ENCODE measurements at regions not wholly inside any gene's neighbourhood (a gene's known extent, or its start where the extent isn't known, plus 50 kb on each side); places are given as distances from the start of the nearest gene placed in this dataset.

DNA sequence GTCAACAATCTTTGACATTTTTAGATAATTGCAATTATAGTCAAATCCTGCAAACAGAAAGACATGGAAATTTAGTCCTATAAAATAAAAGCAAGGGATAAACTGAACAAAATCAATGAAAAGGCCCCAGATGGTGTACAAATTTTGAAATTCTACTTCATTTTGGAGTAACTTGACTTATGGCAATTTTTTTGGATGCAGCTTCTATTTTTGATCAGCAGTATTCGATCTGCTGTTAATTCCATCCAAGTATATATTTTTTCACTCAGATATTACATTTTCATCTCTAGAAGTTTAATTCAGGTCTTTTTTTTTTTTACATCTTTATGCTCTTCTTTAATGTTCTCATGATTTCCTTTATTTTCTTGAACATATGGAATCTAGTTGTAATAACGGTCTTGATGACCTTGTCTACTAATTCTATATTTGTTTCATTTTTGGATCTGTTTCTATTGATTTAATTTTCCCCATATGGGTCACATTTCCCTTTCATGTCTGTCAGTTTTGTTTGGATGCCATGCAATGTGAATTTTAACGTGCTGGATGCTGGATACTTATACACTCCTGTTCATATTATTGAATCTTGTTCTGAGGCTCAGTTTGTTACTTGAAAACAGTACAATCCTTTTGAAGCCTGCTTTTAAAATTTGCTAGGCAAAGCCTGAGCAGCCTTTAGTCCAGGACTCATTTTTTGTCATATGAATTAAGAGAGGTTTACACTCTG lies 164.3 kb upstream of the FAM3C start:
- ATAC-seq, result no peak
- intact Hi-C loops (cut with micrococcal nuclease), result loop anchor here (5.0 kb wide), 1 partner anchor 437 kb away; no protein-coding TSS in a partner anchor
- Histone ChIP-seq H3K9me3 (ENCODE audit: control insufficient read depth in 1 of 2, insufficient read depth in 1 of 2, low read depth in 1 of 2, low read length in 2 of 2) (no peaks in the 10 kb centered on the region), H3K4me2 (ENCODE audit: low read length) (no peak overlapping the region), H4K20me1 (ENCODE audit: insufficient read depth) (no peaks in the 10 kb centered on the region), H3K79me2 (ENCODE audit: insufficient read depth, low read length) (no peaks in the 10 kb centered on the region), H3K27me3 (ENCODE audit: insufficient read depth, low read length) (no peaks in the 10 kb centered on the region), H3K27ac (ENCODE audit: low read depth, low read length) (no peak overlapping the region), H2AFZ (ENCODE audit: low read depth, low read length, poor library complexity, severe bottlenecking) (peak overlapping the region; percentile 79), H3K36me3 (ENCODE audit: control insufficient read depth in 1 of 2, insufficient read depth in 2 of 2, low read length in 2 of 2) (no peaks in the 10 kb centered on the region), H3K4me1 (ENCODE audit: control insufficient read depth in 1 of 2, insufficient read depth in 2 of 2, low read length in 2 of 2) (peaks cover 8 to 21% of the 10 kb centered on the region in 2 experiments; a peak in 2 of 4 replicates), H3K4me3 (replicated peaks in 1 of 2; ENCODE audit: low read depth in 1 of 2, low read length in 2 of 2) (no peak overlapping the region), H3K9me2 (ENCODE audit: insufficient read depth) (no peaks in the 10 kb centered on the region), H3K9ac (ENCODE audit: low read length) (no peak overlapping the region)
- BruUV-seq (replicated peaks), result no TSS peak
- CTCF ChIA-PET, result interaction anchor here (1.7 kb wide), 1 partner anchor 434 kb away, joined by 6 read pairs; no protein-coding TSS in a partner anchor
- POLR2A ChIA-PET, result no interaction called here
- RAD21 ChIA-PET (ENCODE audit: low non-redundant PET in 1 of 2, low total read pairs in 2 of 2, uncharacterized antibody in 2 of 2, unreplicated experiment in 2 of 2), result no interaction called here
- TF ChIP-seq, protein P1, sequence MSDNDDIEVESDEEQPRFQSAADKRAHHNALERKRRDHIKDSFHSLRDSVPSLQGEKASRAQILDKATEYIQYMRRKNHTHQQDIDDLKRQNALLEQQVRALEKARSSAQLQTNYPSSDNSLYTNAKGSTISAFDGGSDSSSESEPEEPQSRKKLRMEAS (IDR thresholded peaks at IDR 0.05), result no peak
- TF ChIP-seq, protein P2, sequence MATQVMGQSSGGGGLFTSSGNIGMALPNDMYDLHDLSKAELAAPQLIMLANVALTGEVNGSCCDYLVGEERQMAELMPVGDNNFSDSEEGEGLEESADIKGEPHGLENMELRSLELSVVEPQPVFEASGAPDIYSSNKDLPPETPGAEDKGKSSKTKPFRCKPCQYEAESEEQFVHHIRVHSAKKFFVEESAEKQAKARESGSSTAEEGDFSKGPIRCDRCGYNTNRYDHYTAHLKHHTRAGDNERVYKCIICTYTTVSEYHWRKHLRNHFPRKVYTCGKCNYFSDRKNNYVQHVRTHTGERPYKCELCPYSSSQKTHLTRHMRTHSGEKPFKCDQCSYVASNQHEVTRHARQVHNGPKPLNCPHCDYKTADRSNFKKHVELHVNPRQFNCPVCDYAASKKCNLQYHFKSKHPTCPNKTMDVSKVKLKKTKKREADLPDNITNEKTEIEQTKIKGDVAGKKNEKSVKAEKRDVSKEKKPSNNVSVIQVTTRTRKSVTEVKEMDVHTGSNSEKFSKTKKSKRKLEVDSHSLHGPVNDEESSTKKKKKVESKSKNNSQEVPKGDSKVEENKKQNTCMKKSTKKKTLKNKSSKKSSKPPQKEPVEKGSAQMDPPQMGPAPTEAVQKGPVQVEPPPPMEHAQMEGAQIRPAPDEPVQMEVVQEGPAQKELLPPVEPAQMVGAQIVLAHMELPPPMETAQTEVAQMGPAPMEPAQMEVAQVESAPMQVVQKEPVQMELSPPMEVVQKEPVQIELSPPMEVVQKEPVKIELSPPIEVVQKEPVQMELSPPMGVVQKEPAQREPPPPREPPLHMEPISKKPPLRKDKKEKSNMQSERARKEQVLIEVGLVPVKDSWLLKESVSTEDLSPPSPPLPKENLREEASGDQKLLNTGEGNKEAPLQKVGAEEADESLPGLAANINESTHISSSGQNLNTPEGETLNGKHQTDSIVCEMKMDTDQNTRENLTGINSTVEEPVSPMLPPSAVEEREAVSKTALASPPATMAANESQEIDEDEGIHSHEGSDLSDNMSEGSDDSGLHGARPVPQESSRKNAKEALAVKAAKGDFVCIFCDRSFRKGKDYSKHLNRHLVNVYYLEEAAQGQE (IDR thresholded peaks at IDR 0.05; ENCODE audit: low read depth), result no peak
- TF ChIP-seq, protein P3, sequence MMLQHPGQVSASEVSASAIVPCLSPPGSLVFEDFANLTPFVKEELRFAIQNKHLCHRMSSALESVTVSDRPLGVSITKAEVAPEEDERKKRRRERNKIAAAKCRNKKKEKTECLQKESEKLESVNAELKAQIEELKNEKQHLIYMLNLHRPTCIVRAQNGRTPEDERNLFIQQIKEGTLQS (IDR thresholded peaks at IDR 0.05), result no peak
- TF ChIP-seq SIN3A (IDR thresholded peaks at IDR 0.05; ENCODE audit: low read depth), result no peak
- TF ChIP-seq CEBPB (IDR thresholded peaks at IDR 0.05; ENCODE audit: low read depth), result no peak
- TF ChIP-seq, protein P4, sequence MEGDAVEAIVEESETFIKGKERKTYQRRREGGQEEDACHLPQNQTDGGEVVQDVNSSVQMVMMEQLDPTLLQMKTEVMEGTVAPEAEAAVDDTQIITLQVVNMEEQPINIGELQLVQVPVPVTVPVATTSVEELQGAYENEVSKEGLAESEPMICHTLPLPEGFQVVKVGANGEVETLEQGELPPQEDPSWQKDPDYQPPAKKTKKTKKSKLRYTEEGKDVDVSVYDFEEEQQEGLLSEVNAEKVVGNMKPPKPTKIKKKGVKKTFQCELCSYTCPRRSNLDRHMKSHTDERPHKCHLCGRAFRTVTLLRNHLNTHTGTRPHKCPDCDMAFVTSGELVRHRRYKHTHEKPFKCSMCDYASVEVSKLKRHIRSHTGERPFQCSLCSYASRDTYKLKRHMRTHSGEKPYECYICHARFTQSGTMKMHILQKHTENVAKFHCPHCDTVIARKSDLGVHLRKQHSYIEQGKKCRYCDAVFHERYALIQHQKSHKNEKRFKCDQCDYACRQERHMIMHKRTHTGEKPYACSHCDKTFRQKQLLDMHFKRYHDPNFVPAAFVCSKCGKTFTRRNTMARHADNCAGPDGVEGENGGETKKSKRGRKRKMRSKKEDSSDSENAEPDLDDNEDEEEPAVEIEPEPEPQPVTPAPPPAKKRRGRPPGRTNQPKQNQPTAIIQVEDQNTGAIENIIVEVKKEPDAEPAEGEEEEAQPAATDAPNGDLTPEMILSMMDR (IDR thresholded peaks at IDR 0.05 in 2 of 3, conservative IDR thresholded peaks at IDR 0.05 in 1 of 3; ENCODE audit: borderline replicate concordance in 1 of 3, insufficient read depth in 1 of 3, low read depth in 2 of 3, low read length in 2 of 3), result no peak
- TF ChIP-seq ELF1 (IDR thresholded peaks at IDR 0.05; ENCODE audit: borderline replicate concordance, low read depth), result no peak
- TF ChIP-seq EZH2 (IDR thresholded peaks at IDR 0.05), result no peak
- no peak for DNase-seq (ENCODE audit: low read depth, low spot score)
